Parathyroid adenoma (tissue), 2 donors: ENCODE measurements at regions not wholly inside any gene's neighbourhood (a gene's known extent, or its start where the extent isn't known, plus 50 kb on each side); places are given as distances from the start of the nearest gene placed in this dataset.

Source experiments
- H2AFZ ChIP-seq: fragments of 300-600 bp; sonication (generic); one replicate; pipeline ENCODE4 v1.7.0; 2017; ENCODE audit warnings: antibody characterized with exemption, mild to moderate bottlenecking
- H3K27ac ChIP-seq: fragments of 300-600 bp; sonication (generic); one replicate; pipeline ENCODE4 v1.7.0; 2017
- H3K27me3 ChIP-seq: fragments of 300-600 bp; sonication (generic); one replicate; pipeline ENCODE4 v1.7.0; 2017; ENCODE audit warnings: low read length; ENCODE audit not compliant: control insufficient read depth, insufficient read depth
- H3K36me3 ChIP-seq: fragments of 300-600 bp; sonication (generic); one replicate; pipeline ENCODE4 v1.7.0; 2017; ENCODE audit warnings: low read length; ENCODE audit not compliant: control insufficient read depth, insufficient read depth
- H3K4me1 ChIP-seq: fragments of 300-600 bp; sonication (generic); one replicate; pipeline ENCODE4 v1.7.0; 2017; ENCODE audit warnings: control low read depth
- H3K4me2 ChIP-seq: fragments of 300-600 bp; sonication (generic); one replicate; pipeline ENCODE4 v1.7.0; 2017; ENCODE audit warnings: low read length
- H3K4me3 ChIP-seq: fragments of 300-600 bp; sonication (generic); one replicate; pipeline ENCODE4 v1.7.0; 2017; ENCODE audit warnings: low read depth, low read length
- H3K79me2 ChIP-seq: fragments of 300-600 bp; sonication (generic); one replicate; pipeline ENCODE4 v1.7.0; 2017; ENCODE audit warnings: control low read depth
- H3K9ac ChIP-seq: fragments of 300-600 bp; sonication (generic); one replicate; pipeline ENCODE4 v1.7.0; 2017; ENCODE audit warnings: mild to moderate bottlenecking
- H3K9me3 ChIP-seq: fragments of 300-600 bp; sonication (generic); one replicate; pipeline ENCODE4 v1.7.0; 2017; ENCODE audit warnings: low read length; ENCODE audit not compliant: control insufficient read depth
- CTCF ChIP-seq: fragments of 300-600 bp; sonication (generic); IDR thresholded peaks from one replicate; pipeline ENCODE4 v1.7.0; 2017; ENCODE audit warnings: antibody characterized with exemption, mild to moderate bottlenecking
- donor health status: primary hyperparathyroidism.

DNA sequence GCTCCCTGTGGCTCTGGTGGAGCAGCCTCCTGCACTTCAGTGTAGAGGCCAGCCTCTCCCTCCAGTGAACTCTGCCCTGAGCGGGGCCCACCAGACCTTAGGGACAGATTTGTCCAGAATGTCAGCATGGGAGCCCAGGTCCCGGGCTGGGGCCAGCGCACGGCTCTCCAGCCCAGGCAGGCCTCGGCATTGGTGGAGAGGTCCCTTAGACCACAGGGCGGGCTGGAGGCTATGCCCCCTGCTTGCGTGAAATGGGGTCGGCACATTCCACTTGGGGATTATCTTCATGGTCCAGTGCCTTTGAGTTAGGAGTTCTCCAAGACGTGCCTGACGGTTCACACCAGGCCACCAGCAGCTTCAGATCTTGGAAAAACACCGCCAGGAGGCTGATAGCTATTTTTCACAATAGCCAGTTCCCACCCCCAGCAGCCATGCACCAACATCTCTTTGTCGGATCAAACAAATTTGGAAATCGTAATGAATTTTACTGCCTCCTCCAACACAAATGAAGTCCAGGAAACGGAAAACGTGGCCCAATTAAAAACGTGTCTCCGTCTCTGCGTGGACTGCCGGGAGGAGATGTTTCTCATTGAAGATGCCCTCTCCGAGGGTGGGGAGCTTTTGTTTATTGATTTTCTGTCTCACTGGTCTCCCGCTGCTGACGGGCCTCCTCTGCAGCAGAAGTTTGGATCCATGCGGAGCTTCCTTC is 110.0 kb upstream of the CIBAR2 start:
- no peak overlapping the region for H3K4me3 ChIP-seq
- no peak overlapping the region for H3K9ac ChIP-seq
- H2AFZ ChIP-seq, result no peak overlapping the region
- no peak overlapping the region for H3K27ac ChIP-seq
- H3K9me3 ChIP-seq, result no peaks in the 10 kb centered on the region
- H3K4me1 ChIP-seq, result peaks cover 19% of the 10 kb centered on the region
- no peak for TF ChIP-seq CTCF
- no peaks in the 10 kb centered on the region for H3K36me3 ChIP-seq
- peaks cover 30% of the 10 kb centered on the region for H3K79me2 ChIP-seq
- H3K4me2 ChIP-seq, result no peak overlapping the region
- no peaks in the 10 kb centered on the region for H3K27me3 ChIP-seq

DNA sequence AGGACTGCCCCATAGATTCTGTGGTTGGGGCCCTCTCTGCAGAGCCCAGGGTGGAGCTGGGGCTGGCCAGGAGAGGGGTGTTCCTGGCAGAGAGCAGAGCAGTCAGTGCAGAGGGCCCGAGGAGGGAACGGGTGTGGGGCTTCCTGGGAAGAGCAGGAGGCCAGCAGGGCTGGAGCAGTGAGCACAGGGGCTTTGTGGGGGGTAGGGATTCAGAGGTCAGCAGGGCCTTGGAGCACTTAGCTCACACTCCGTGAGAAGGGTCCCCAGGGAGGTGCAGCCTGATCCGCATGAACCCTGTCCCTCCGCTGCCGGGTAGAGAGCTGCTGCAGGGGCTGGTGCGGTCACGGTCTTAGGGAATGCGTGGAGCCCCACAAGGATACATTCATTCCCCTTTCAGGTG is 113.0 kb upstream of the CIBAR2 start:
- no peak overlapping the region for H3K4me3 ChIP-seq
- no peaks in the 10 kb centered on the region for H3K36me3 ChIP-seq
- no peaks in the 10 kb centered on the region for H3K27me3 ChIP-seq
- H3K9ac ChIP-seq, result no peak overlapping the region
- H3K4me2 ChIP-seq, result no peak overlapping the region
- no peak overlapping the region for H3K27ac ChIP-seq
- H2AFZ ChIP-seq, result no peak overlapping the region
- TF ChIP-seq CTCF, result no peak
- H3K9me3 ChIP-seq, result no peaks in the 10 kb centered on the region
- H3K79me2 ChIP-seq, result peaks cover 43% of the 10 kb centered on the region
- H3K4me1 ChIP-seq, result peaks cover 10% of the 10 kb centered on the region

DNA sequence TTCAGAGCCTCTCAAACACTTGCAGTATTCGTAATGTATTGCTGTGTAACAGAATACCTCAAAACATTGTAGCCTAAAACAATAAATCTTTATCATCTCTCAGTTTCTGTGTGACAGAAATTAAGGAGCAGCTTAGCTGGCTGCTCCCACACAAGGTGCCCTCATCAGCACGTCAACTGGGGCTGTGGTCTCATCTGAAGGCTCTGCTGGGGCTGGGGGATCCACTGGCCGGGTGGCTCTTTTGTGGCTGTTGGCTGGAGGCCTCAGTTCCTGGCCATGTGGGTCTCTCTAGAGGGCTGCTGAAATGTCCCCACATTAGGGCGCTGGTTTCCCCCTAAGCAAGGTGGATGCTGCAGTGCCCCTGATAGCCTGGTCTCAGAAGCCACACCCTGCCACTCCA is 113.4 kb upstream of the CIBAR2 start:
- no peak overlapping the region for H2AFZ ChIP-seq
- no peak for TF ChIP-seq CTCF

DNA sequence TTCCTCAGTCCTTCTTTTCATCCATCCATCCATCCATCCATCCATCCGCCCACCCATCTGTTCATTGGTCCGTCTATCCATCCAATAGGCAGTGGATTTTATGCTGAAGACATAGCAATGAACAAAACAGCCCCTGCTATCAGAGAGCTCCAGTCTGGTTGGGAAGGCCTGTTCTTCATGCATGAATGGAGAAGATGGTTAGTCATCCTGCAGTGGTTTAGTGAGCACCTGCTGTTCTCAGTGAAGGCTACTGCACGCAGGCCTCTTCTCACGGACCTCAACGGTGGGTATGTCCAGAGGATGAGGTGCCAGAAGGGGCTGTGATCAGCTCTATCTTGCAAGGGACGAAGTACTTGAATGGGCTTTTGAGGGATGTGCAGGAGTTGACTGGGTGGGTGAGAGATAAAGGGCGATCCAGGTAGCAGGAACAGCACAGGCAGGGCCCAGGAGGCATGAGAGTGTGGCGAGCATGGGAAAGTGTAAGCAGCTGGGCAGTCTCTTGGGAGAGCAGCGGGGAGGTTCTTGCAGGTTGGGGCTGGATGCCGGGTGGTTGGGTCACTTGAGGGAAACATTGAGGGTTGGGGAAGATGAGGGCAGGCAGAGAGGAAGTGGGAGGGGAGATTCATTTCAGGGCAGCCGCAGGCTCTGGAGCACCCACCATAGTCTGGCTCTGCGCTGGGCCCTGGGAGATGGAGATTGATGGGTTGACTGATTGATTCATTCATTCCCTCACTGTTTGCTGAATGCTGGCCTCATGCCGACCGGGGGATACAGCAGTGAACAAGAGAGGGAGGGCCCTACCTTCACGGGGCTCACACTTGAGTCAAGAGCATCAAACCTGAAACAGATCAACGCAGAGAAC is 115.0 kb upstream of the CIBAR2 start:
- Histone ChIP-seq H3K9me3 (no peaks in the 10 kb centered on the region), H3K9ac (no peak overlapping the region), H3K79me2 (peaks cover 48% of the 10 kb centered on the region), H3K27ac (no peak overlapping the region), H3K4me3 (no peak overlapping the region), H3K4me1 (no peaks in the 10 kb centered on the region), H3K4me2 (no peak overlapping the region), H3K27me3 (no peaks in the 10 kb centered on the region), H2AFZ (no peak overlapping the region), H3K36me3 (no peaks in the 10 kb centered on the region)
- no peak for TF ChIP-seq CTCF

More for the DNA sequence above, 113.4 kb upstream of the CIBAR2 start:
- H3K27ac ChIP-seq, result no peak overlapping the region
- H3K79me2 ChIP-seq, result peaks cover 47% of the 10 kb centered on the region
- no peaks in the 10 kb centered on the region for H3K36me3 ChIP-seq
- H3K9ac ChIP-seq, result no peak overlapping the region
- H3K4me2 ChIP-seq, result no peak overlapping the region
- H3K4me3 ChIP-seq, result no peak overlapping the region
- H3K27me3 ChIP-seq, result no peaks in the 10 kb centered on the region
- no peaks in the 10 kb centered on the region for H3K9me3 ChIP-seq
- peaks cover 10% of the 10 kb centered on the region for H3K4me1 ChIP-seq
